HG02678 (cell line): ENCODE measurements at regions not wholly inside any gene's neighbourhood (a gene's known extent, or its start where the extent isn't known, plus 50 kb on each side); places are given as distances from the start of the nearest gene placed in this dataset.
"Not testable (repeated sequence)": the region's sequence is repeated elsewhere in the genome, so short reads cannot be mapped to it uniquely, and the experiment has no call there.

Experiments
- ATAC-seq: cut with Tn5 transposase; IDR thresholded peaks from one replicate; pipeline ENCODE4 v1.9.1; 2021; ENCODE audit warnings: mild to moderate bottlenecking, moderate library complexity; ENCODE audit not compliant: unreplicated experiment

GRCh38 chr2:16209799-16210198 lies 269.4 kb downstream of the MYCN start:
- no peak for ATAC-seq

- no peak for ATAC-seq
Observed at GRCh38 chr2:16208921-16209320, 268.6 kb downstream of the MYCN start.

GRCh38 chr2:16208241-16208797 lies 268.0 kb downstream of the MYCN start:
- ATAC-seq: no peak

GRCh38 chr2:16207611-16208010 lies 267.3 kb downstream of the MYCN start:
- no peak for ATAC-seq

- no peak for ATAC-seq
Observed at GRCh38 chr2:16207151-16207550, 266.8 kb downstream of the MYCN start.

GRCh38 chr2:16206191-16206944 lies 266.0 kb downstream of the MYCN start:
- ATAC-seq: no peak

- no peak for ATAC-seq
Observed at GRCh38 chr2:16205631-16206030, 265.3 kb downstream of the MYCN start.

GRCh38 chr2:16204886-16205620 lies 264.7 kb downstream of the MYCN start:
- ATAC-seq: no peak

- ATAC-seq: no peak
Observed at GRCh38 chr2:16204251-16204650, 263.9 kb downstream of the MYCN start.

- no peak for ATAC-seq
Observed at GRCh38 chr2:16203691-16204090, 263.3 kb downstream of the MYCN start.

- ATAC-seq: no peak
Observed at GRCh38 chr2:16203069-16203468, 262.7 kb downstream of the MYCN start.

- no peak for ATAC-seq
Observed at GRCh38 chr2:16202266-16203020, 262.1 kb downstream of the MYCN start.

GRCh38 chr2:16201848-16202247 lies 261.5 kb downstream of the MYCN start:
- no peak for ATAC-seq

GRCh38 chr2:16200554-16201193 lies 260.3 kb downstream of the MYCN start:
- no peak for ATAC-seq

GRCh38 chr2:16199882-16200553 lies 259.7 kb downstream of the MYCN start:
- ATAC-seq: no peak

GRCh38 chr2:16199241-16199640 lies 258.9 kb downstream of the MYCN start:
- ATAC-seq: not testable (repeated sequence)

GRCh38 chr2:16198166-16198912 lies 258.0 kb downstream of the MYCN start:
- ATAC-seq: no peak

GRCh38 chr2:16197504-16198147 lies 257.3 kb downstream of the MYCN start:
- ATAC-seq: no peak
